Suppressor macrophage (primary cell): ENCODE measurements at regions not wholly inside any gene's neighbourhood (a gene's known extent, or its start where the extent isn't known, plus 50 kb on each side); places are given as distances from the start of the nearest gene placed in this dataset.

Experiments used
- DNase-seq, 4 experiments: peaks; one replicate each; pipeline ENCODE4 v3.0.0-alpha.2; 2020 to 2022

DNA sequence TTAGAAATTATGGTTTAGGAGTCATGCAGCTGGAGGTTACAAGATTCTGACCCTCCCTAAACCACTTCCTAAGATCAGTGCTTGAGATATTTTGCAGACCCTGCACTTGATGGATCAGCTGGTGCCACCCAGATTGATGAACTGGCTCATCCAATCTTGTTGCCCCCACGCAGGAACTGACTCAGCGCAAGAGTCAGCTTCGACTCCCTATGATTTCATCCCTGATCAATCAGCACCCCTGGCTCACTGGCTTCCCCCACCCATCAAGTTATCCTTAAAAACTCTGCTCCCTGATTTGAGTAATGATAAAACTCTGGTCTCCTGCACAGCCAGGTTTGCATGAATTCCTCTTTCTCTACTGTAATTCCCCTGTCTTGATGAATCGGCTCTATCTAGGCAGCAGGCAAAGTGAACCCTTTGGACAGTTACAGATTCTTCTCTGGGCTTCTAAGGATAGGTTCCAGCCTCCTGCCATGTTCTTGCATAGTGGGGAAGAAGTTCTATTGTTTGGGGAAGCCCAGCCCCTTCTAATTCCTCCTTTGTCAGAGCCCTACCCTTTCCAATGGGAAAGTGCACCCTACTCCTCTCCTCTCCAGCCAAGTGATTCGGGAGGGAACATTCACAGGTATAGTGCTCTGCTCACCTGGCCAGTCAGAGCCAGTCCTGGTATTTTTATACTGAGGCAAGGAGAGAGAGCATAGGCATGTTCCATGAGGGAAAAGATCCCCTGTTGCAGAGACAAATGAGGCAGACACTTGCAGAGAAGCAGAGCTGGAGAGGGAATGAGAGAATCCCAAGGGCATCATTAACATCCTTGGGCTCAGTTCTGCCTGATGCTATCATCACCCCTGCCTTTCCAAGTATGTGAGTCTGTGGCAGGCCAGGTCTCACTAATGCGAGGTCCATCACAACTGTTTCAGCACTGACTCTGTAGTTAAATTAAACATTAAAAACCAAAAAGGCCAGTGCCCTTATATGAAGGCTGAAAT lies 224.4 kb upstream of the GALNT17 start:
- DNase-seq = no peak

DNA sequence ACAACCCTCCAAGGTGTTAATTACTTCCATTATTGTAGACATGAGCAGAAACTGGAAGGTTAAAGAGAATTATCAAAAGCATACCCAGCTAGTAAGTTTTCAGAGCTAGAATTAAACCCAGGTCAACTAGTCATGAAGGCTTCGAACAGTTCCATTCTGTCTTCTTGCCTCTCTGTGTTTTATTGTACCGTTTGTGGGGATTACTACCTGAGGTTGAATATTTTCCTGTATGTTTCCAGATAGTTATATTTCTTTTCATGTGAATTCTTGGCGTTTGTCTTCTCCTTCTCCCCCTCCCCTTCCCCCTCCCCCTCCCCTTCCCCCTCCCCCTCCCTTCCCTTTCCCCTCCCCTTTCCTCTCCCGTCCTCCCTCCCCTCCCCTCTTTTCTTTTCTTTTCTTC lies 218.0 kb upstream of the GALNT17 start:
- no peak for DNase-seq

DNA sequence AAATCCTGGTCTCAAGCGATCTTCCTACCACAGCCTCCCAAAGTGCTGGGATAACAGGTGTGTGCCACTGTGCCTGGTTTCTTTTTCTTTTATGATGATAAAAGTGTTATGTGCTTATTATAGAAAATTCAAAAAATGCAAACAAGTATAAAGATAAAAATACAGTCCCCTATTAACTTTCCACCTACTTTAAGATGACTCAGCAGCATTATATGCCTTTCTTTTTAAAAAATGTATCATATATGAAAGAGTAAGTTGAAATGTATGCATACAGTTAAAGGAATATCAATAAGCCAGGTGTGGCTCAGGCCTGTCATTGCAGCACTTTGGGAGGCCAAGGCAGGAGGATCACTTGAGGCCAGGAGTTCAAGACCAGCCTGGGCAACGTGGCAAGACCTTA lies 216.9 kb upstream of the GALNT17 start:
- DNase-seq = no peak

DNA sequence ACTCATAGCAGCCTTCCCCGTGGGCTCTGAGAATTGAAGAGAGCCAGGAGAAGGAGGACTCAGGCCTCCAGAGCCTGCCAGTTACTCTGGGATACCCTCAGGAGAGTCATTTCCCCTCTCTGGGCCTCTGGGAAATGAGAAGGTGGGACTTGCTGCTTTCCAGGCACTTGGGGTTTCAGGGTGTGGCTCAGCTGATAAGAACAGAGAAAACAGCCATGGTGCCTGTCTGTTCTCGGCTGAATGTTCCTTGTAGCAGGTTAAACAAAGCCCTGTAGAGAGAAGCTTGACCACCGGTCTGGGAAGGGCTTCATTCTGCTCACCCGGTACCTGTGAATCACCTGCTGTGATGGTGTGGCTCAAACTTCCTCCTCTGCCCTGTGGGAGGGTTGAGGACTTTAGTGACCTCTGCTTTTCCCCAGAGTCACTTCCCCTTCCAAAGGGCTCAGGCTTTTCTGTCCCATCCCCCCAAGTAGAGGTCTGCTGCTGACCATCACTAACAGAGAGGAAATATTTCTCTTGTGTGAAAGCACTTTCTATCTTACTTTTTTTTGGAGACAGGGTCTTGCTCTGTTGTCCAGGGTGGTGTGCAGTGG lies 212.4 kb upstream of the GALNT17 start:
- DNase-seq = peak in 2 of 4 experiments; percentile 2 to 7

DNA sequence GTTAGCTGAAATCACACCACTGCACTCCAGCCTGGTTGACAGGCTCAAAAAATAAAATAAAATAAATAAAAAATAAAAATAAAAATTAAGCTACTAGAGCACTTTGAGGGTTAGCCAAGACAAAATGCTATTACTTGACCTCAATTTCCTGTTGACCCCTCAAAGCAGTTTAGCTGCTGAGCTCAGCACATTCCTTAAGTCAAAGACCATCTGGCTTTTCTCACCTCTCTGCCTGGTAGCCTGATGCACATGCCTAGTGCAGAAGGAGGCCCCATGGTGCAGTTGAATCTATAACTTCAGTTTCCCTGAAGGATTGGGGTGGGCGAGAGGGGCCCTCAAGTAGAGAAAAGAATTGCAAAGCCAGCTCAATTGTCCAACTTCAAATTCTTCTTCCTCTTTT lies 211.1 kb upstream of the GALNT17 start:
- no peak for DNase-seq

DNA sequence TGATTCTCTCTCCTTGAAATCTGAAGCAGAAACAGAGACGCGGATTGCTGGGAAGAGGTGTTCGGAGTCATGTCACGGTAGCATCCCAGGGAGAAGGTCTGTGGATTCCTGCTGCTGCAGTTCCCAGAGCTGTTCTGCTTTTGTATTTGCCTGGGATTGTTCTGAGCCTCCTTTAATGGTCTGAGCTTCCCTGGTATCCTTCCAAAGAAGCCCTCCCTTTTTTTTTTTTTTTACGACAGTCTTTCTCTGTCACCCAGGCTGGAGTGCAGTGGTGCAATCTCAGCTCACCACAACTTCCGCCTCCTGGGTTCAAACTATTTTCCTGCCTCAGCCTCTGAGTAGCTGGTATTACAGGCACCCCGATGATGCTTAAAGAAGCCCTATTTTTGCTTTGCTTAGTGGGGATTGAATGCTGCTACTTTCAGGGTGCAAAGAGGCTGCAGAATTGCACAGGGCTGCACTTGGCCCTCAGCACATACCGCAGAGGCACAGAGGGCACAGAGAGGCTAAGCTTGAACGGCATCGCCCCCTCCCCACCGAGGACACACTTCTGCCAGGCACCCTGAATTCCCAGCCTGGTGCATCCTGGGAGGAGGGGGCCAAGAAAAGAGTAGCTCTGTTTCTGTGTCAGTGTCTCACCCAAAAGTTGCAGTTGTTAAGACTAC lies 208.6 kb upstream of the GALNT17 start:
- peak in 3 of 4 experiments; percentile 5 to 10 (median 7) for DNase-seq

DNA sequence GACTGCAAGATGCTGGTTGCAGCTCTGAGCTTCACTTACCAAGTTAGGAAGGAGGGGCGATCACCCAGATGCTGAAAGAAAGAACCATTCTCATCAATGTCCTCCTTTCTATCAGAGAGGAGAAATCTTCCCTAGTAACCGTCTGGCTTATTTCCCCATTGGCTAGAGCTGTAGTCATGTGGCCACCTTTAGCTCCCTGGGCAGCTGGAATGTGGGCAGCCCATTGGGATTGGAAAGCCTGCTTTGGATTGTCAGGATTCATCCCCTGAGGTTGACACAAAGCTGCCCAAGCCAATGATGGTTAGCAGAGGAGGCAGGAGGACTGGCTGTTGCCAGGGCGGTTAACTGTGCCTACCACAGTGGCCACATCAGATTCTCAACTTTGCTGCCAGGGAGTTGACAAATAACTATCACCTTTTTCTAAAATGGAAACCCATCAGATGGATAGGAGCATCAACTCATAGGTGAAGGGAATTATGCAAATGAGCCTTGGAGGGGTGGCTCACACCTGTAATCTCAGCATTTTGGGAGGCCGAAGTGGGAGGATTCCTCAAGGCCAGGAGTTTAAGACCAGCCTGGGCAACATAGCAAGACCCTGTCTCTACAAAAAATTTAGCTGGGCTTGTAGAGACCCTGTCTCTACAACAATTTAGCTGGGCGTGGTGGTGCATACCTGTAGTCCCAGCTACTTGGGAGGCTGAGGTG lies 206.4 kb upstream of the GALNT17 start:
- DNase-seq = no peak

DNA sequence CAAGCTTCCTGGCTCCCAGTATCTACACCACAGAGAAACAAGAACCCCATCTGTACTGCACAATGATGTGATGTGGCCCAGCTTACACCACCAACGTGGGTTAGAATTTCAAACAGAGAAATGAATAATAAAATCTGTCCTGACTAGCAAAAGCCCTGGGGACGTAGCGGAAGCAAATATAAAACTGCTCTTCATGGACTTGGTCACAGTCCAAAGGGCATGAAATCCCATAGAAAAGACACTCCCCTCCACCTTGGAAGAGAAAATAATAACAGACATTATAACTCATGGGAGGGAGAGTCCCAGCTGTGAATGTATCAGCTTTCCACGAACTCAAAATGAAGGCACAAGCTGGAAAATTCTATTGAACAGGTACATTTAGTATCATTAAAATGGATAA lies 205.3 kb upstream of the GALNT17 start:
- DNase-seq = no peak

DNA sequence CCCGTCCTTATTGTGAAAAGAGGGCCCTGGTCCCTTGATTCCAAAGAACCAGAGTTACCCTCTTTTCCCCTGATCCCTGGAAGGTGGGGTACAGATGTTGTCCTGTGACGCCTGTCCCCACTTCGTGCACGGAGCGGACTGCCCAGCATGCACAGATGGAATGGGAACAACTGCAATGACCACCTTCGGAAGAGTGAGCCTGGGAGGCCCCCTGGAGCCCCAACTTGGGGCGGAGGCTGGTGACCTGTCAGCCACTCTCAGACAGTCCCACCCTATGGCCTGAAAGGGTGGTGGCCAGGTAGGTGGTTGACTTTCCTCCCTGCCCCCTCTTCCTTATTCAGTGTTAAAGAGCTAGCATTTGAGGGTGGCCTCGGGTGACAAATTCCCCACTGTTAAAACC lies 196.6 kb upstream of the GALNT17 start:
- DNase-seq = no peak

DNA sequence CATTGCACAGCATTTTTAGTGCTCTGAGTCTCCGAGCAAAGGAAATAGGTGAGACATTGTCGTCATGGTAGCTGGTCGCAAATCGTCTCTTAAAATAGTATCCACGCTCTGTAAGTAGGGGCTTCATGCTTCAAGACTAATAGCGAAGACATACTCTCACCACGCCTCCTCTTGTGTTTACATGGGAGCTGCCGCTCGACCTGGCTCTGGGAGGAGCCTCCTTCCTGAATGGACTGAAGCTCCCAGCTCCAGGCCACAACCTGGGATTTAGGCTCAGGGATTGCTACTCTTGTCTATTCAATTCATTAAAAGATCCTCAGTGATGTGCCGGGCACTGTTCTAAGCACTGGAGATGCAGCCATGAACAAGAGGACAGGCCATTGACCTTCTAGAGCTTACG lies 196.1 kb upstream of the GALNT17 start:
- DNase-seq = no peak

DNA sequence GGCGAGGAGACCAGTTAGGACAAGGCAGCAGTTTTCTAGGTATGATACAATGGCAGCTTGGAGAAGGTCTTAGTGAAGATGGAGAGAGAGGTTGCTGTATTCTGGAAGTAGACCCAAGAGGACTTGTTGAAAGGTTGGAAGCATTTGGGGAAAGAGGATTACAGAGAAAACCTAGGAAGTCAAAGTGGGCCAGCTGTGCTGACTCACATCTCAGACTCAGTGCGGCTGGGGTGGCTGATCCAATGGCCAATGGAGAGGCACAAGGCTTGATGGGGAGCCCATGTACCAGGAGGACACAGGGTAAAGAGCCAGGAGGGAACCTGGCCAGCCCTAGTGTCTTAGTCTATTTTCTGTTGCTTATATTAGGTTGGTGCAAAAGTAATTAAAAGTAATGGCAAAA lies 194.5 kb upstream of the GALNT17 start:
- no peak for DNase-seq

DNA sequence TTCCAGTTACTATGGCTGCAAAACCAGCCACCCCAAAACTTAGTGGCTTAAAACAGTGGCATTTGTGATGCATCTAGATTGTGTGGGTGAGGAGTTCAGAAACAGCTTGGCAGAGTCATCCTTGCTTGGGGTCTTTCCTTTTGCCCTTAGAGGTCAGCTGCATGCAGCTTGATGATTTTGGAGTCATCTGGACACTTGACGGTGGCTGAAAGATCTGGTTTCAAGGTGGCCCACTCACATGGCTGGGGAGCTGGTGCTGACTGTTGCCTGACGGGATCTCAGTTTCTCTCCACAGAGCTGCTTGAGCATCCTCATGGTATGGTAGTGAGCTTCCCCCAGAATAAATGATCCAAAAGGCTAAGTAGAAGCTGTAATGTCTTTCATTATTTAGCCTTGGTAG lies 191.3 kb upstream of the GALNT17 start:
- DNase-seq = no peak

DNA sequence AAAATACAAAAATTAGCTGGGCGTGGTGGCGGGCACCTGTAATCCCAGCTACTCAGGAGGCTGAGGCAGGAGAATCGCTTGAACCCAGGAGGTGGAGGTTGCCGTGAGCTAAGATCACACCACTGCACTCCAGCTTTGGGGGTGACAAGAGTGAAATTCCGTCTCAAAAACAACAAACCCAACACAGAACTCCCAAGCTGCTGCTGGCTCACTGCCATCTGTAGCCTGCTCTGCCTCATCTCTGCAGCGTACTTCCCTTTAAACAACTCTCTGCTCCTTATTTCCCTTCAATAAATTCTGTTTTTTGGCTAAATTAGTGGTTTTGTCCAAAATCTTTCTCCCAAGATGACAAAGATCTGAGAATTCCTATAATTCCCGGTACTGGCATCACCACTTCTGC lies 189.2 kb upstream of the GALNT17 start:
- DNase-seq = no peak

DNA sequence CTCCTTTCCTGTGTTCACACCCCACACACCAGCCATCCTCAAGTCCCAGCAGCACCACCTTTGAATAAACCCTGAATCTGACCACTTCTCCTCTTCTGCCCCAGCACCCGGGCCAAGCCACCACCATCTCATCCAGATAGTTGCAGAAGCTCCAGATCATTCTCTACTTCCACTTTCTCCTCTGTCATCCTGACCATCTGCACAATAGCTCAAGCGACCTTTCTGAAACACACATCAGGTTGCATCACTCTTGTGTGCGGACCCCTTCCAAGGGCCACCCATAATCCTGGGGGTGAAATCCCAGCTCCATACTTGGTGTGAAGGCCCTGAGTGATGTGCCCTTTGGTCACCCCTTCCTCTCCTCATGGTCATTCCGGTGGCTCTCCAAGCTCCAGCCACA lies 187.4 kb upstream of the GALNT17 start:
- DNase-seq = no peak

DNA sequence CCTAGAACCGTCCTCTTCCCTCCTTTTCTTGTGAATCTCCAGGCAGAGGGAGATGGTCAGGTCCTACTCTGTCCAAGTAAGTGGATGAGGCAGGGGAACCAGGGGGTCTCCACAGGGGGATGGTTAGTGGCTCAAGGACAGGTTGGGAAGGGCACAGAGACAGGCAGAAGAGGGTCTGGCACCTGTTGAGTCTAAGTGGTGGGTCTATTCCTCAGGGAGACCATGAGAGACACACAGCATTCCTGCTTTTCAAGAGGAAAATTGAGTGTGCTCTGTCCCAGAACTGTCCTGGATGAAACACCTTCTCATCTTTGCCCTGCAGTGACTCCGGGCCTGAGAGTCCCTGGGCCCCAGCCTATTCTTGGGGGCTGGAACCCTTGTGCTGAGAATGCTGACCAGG lies 184.8 kb upstream of the GALNT17 start:
- no peak for DNase-seq

DNA sequence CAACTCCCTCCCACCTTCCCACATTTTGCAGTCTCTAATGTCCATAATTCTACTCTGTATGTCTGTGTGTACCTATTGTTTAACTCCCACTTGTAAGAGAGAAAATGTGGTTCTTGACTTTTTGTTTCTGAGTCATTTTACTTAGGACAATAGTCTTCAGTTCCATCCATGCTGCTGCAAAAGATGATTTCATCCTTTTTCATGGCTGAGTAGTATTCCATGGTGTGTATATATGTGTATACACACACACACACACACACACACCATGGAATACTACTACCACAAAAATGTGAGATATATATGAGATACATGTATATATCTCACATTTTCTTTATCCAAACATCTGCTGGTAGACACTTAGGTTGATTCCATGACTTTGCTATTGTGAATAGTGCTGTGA lies 182.1 kb upstream of the GALNT17 start:
- no peak for DNase-seq

DNA sequence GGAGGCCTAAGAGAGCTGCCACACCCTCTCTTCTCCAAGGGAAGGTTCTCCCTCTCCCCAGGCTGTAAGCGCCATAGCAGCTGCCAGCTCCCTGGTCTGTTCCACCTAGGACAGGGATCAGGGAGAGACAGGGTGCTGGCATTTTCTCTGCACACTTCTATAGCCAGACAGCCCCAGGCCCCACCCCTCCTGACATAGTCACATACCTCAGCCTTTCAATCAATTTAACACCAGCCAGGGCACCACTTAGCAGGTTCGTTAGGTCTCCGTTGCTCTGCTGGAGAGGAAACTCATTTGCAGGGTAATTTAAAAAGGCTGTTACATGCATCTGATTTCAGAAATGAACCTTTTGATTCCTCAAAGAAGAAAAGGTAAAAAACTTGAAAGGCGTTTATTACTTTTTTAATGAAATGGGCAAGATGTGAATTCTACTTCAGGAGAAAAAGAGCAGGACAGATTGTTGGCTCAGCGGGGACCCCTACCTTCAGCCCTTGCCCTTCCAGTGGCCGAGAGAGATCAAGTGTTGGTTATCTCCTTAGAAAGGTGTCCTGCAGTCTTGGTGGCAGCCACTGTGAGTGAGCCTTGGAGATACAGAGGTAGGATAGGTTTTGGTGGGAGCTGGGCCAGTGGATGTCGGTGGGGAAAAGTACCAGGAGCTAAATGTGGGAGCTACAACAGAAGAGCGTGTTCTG lies 180.5 kb upstream of the GALNT17 start:
- DNase-seq = no peak

DNA sequence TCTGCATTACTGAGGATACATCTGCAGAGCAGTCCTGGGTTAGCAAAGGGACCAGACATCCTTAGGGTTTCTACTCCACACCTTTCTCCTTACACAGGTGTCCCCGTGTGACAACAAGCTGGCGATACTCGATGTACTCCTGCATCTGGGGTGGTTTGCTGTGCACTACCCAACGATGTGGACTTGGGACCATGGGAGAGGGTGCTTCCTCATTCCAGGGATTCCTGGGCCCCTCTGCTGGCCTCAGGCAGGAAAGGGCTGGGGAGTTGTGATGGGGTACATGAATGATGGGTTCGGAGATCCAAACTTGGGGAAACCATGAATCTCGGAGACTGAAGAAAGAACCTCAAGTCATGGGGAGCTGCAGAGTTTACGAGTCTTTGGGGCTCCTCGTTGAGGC lies 179.6 kb upstream of the GALNT17 start:
- DNase-seq = no peak

DNA sequence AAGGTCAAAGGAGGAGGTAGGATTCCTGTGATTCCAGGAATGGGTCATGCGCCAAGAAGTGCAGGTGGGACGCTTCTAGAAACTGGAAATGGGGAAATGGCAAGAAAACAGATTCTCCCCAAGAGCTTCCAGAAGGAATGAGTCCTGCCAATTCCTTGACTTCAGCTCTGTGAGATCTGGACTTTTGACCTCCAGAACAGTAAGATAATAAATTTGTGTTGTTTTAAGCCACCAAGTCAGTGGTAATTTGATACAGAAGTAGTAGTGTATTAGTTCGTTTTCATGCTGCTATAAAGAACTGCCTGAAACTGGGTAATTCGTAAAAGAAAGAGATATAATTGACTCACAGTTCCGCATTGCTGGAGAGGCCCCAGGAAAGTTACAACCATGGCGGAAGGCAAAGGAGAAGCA lies 178.6 kb upstream of the GALNT17 start:
- no peak for DNase-seq

DNA sequence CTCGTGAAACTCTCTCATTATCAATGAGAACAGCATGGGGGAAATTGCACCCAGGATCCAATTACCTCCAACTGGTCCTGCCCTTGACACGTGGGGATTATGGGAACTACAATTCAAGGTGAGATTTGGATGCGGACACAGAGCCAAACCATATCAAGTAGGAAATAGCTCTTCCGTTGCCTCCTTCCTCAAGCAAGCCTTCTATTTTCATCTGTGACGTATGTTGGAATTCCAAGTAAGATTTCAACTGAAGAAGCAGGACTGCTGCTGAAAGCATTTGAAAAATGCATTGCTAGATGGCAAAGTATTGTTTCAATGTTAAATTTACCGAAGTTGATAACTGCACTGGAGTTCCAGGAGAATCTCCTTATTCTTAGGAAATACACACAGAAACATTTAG lies 178.1 kb upstream of the GALNT17 start:
- no peak for DNase-seq

DNA sequence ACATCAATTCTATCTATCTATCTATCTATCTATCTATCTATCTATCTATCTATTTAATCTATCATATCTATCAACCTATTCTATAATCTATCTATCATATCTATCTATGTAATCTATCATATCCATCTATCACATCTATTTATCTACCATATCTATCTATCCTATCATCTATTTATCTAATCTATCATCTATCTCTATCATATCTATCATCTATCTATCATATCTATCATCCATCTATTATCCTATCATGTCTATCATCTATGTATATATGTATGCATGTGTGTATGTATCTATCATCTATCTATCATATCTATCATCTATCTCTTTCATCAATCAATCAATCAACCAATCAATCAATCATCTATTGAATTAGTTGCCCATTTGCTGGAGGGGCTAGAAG lies 159.3 kb upstream of the GALNT17 start:
- no peak for DNase-seq

DNA sequence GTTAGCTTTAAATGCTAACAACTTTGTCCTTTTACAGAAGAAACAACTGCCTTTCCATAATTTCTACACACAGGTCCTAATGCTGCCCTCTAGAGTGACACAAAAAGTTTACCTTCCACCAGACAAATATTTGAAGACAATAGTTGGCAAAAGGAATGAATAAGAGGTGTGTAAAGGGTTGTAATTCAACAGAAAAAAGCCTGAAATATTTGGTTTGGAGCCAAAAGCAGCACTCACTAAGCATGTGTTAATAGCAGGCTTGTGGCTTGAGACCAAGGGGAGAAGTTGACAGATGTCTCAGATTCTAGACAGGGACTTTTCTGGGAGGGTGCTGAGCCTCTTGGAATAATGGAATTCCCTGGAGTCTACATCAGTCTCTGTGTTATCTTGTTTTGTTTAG lies 156.2 kb upstream of the GALNT17 start:
- no peak for DNase-seq
